Fibroblast of lung (primary cell): ENCODE measurements at regions not wholly inside any gene's neighbourhood (a gene's known extent, or its start where the extent isn't known, plus 50 kb on each side); places are given as distances from the start of the nearest gene placed in this dataset.

Experiments
- DNase-seq, 2 donors: peaks; one replicate each; pipeline versions ENCODE4 v3.0.0 to v3.0.0-alpha.2; 2010; ENCODE audit warnings: low read depth in 2 of 2
- H2AFZ ChIP-seq: 2 replicates; pipeline ENCODE4 v1.5.1; 2012; ENCODE audit warnings: low read length, control low read depth, inconsistent platforms
- H3K27ac ChIP-seq: 2 replicates; pipeline ENCODE4 v1.5.1; 2011; ENCODE audit warnings: low read length, control low read depth; ENCODE audit not compliant: insufficient read depth
- H3K27me3 ChIP-seq: 2 replicates; pipeline ENCODE4 v1.5.1; 2011; ENCODE audit warnings: mild to moderate bottlenecking, low read length; ENCODE audit not compliant: control insufficient read depth, insufficient read depth
- H3K36me3 ChIP-seq: 2 replicates; pipeline ENCODE4 v1.5.1; 2011; ENCODE audit warnings: low read length; ENCODE audit not compliant: control insufficient read depth, insufficient read depth
- H3K4me1 ChIP-seq: 2 replicates; pipeline ENCODE4 v1.5.1; 2011; ENCODE audit warnings: low read length; ENCODE audit not compliant: control insufficient read depth, insufficient read depth; ENCODE audit errors: extremely low read depth
- H3K4me2 ChIP-seq: 2 replicates; pipeline ENCODE4 v1.5.1; 2011; ENCODE audit warnings: low read length, control low read depth; ENCODE audit not compliant: insufficient read depth; ENCODE audit errors: extremely low read depth
- H3K4me3 ChIP-seq, 4 experiments: fragments of 200-600 bp in 1 of 4; sonication (generic) in 1 of 4; replicated peaks in 1 of 4; 2 replicates each; pipeline ENCODE4 v1.5.1; 2011 to 2016; ENCODE audit warnings: low read length in 4 of 4, low read depth in 3 of 4, mild to moderate bottlenecking in 3 of 4, control low read depth in 2 of 4, inconsistent platforms in 1 of 4, mixed read lengths in 1 of 4; ENCODE audit not compliant: insufficient read depth in 1 of 4; ENCODE audit errors: control extremely low read depth in 1 of 4
- H3K79me2 ChIP-seq: 2 replicates; pipeline ENCODE4 v1.5.1; 2012; ENCODE audit warnings: mild to moderate bottlenecking, low read length, inconsistent platforms; ENCODE audit not compliant: control insufficient read depth, insufficient read depth
- H3K9ac ChIP-seq: 2 replicates; pipeline ENCODE4 v1.5.1; 2011; ENCODE audit warnings: mild to moderate bottlenecking, low read length, control low read depth; ENCODE audit not compliant: insufficient read depth
- H3K9me3 ChIP-seq: 2 replicates; pipeline ENCODE4 v1.5.1; 2012; ENCODE audit warnings: low read depth, low read length; ENCODE audit not compliant: control insufficient read depth, insufficient read depth
- H4K20me1 ChIP-seq: 2 replicates; pipeline ENCODE4 v1.5.1; 2011; ENCODE audit warnings: low read length; ENCODE audit not compliant: control insufficient read depth, insufficient read depth; ENCODE audit errors: extremely low read depth
- EZH2 ChIP-seq: IDR thresholded peaks from 2 replicates; pipeline ENCODE4 v1.5.1; 2012; ENCODE audit warnings: low read length, control low read depth, mild to moderate bottlenecking; ENCODE audit errors: missing control alignments
- TF ChIP-seq, protein P1 (sequence below), 2 donors: IDR thresholded peaks in 1 of 2; conservative IDR thresholded peaks in 1 of 2; 1 replicate in 1 of 2; 2 replicates in 1 of 2; pipeline ENCODE4 v1.5.1; 2011 to 2012; ENCODE audit warnings: low read length in 2 of 2, control low read depth in 1 of 2, inconsistent platforms in 1 of 2, low read depth in 1 of 2, mild to moderate bottlenecking in 1 of 2

DNA sequence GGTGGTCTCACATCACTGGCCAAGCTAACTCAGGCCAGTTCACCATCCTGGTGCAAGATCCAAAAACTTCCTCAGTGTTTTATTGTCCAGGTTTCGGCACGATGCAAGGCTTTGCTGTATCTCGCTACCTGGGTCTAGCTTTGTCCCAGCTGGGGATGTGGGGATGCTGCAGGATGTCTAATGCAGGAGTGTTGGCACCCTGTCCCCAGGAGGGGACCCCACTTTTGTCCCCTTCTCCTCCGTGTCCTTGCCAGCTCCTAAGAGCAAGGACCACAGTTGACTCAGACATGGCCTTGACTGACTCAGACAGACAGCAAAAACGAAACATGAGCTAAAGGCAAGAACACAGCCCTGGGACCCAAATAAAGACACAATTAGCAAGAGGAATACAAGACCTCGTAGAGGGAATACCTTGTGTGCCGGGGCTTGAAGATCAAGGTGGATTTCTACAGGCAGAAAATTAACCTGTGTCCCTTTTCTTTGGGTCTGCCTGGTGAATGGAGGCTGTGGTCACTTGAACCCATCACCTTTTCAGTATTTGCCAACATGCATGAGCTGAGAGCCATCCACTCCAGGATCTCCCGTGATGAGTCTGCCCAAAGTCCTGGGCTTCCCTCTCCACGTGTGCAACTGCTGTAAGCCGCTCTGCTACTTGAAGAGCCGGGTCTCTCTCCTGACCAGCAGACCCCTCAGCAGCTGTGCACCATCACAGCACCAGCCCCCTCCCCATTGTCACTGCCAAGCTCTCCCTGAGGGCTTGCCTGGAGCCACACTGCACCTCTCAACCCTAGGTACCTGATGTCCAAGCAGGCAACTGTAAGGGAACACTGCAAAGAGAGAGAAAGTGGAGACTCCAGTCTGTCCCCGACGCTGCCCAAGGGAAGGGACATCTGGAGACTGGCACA, 149.5 kb upstream of the ZNF507 start:
- no peaks in the 10 kb centered on the region for H4K20me1 ChIP-seq
- no peak overlapping the region for H3K4me3 ChIP-seq
- no peak for DNase-seq
- no peaks in the 10 kb centered on the region for H3K9me3 ChIP-seq
- no peak overlapping the region for H3K27ac ChIP-seq
- TF ChIP-seq EZH2, result no peak
- TF ChIP-seq, protein P1, sequence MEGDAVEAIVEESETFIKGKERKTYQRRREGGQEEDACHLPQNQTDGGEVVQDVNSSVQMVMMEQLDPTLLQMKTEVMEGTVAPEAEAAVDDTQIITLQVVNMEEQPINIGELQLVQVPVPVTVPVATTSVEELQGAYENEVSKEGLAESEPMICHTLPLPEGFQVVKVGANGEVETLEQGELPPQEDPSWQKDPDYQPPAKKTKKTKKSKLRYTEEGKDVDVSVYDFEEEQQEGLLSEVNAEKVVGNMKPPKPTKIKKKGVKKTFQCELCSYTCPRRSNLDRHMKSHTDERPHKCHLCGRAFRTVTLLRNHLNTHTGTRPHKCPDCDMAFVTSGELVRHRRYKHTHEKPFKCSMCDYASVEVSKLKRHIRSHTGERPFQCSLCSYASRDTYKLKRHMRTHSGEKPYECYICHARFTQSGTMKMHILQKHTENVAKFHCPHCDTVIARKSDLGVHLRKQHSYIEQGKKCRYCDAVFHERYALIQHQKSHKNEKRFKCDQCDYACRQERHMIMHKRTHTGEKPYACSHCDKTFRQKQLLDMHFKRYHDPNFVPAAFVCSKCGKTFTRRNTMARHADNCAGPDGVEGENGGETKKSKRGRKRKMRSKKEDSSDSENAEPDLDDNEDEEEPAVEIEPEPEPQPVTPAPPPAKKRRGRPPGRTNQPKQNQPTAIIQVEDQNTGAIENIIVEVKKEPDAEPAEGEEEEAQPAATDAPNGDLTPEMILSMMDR (conservative IDR thresholded peaks at IDR 0.05 in 1 of 2, IDR thresholded peaks at IDR 0.05 in 1 of 2; ENCODE audit: low read depth in 1 of 2, low read length in 2 of 2), result no peak
- no peaks in the 10 kb centered on the region for H3K79me2 ChIP-seq
- no peak overlapping the region for H3K4me2 ChIP-seq
- H3K36me3 ChIP-seq, result no peaks in the 10 kb centered on the region
- no peak overlapping the region for H3K9ac ChIP-seq
- no peaks in the 10 kb centered on the region for H3K27me3 ChIP-seq
- H2AFZ ChIP-seq, result no peak overlapping the region
- H3K4me1 ChIP-seq, result no peaks in the 10 kb centered on the region

DNA sequence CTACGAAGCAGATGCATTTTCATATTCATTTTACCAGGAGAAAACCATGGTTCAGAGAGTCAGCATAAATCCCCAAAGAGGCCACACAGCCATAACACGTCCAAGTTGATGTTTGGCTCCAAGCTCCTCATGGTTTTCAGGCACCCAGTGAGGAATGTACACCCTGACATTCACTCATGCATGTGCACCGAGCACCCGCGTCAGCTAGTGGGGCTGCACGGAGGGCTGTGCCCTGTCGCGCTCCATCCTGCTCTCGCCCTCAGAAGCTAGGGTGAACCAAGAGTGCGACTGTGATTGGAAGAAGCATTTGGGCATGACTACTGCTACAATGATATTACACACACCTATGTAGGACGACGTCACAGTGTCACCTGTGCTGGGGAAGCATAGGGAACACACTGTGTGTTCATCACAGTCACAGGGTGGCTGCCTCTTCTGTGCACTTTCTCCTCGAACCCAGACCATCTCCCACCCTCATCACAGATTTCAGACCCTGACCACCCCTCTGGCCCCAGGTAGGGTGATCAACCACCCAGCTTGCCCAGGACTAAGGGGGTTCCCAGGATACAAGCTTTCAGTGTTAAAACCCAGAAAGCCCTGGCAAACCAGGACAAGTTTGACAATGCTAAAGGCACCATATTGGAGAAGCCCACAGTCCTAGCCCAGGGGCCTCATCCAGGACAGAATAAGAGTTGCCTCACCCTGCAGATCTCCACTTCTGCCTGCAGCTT, 148.6 kb upstream of the ZNF507 start:
- no peak for DNase-seq
- no peak overlapping the region for H3K27ac ChIP-seq
- H3K9me3 ChIP-seq, result no peaks in the 10 kb centered on the region
- no peaks in the 10 kb centered on the region for H4K20me1 ChIP-seq
- no peaks in the 10 kb centered on the region for H3K79me2 ChIP-seq
- TF ChIP-seq EZH2, result no peak
- no peak overlapping the region for H3K9ac ChIP-seq
- no peak overlapping the region for H2AFZ ChIP-seq
- no peaks in the 10 kb centered on the region for H3K4me1 ChIP-seq
- no peaks in the 10 kb centered on the region for H3K27me3 ChIP-seq
- H3K4me2 ChIP-seq, result no peak overlapping the region
- H3K36me3 ChIP-seq, result no peaks in the 10 kb centered on the region
- no peak overlapping the region for H3K4me3 ChIP-seq

DNA sequence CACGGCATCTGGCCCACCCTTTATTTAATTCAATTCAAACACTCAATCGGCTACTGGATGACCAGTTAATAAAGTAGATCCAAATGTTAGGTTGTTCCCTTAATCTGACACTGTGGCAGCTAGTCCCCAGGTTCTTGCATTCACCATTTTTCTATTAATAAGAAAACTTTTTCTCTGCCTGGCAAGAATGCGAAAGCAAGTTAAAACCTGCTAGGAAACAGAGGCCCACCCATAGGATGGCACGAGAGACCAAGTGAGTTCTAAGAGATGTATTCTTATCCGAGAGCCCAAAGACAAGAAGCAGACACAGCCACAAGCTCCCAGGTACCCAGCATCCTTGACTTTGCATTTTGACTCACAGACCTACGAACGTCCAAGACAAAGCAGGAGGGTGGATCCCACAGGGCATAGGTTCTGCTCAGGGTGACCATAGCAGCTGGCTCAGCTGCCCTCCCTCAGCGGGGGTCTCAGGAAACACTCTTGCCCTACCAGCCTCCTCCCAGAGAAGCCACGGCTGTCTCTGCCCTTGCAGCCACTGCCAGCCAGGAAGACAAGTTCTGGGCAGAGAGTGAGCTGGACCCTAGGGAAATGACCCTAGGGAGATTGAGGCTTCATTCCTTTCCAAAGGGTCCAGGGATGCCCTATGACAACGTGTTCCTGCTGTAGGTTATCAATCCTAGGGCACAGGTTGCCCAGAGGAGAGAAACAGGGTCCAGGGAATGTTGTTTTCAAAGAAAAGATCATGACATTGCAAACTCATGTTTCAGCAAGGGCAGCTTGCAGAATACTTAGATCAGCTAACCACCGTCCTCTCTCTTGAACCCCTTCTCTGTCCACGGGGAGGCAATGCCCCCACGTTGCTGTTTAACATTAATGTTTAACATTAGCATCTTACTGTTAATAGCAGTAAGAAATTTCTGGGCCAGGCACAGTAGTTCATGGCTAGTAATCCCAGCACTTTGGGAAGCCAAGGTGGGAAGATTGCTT, 147.2 kb upstream of the ZNF507 start:
- no peaks in the 10 kb centered on the region for H4K20me1 ChIP-seq
- H3K27ac ChIP-seq, result no peak overlapping the region
- no peaks in the 10 kb centered on the region for H3K36me3 ChIP-seq
- H3K79me2 ChIP-seq, result no peaks in the 10 kb centered on the region
- no peak overlapping the region for H3K9ac ChIP-seq
- H3K27me3 ChIP-seq, result no peaks in the 10 kb centered on the region
- H3K4me1 ChIP-seq, result no peaks in the 10 kb centered on the region
- TF ChIP-seq, protein P1 (conservative IDR thresholded peaks at IDR 0.05 in 1 of 2, IDR thresholded peaks at IDR 0.05 in 1 of 2; ENCODE audit: low read depth in 1 of 2, low read length in 2 of 2), result no peak
- no peak for TF ChIP-seq EZH2
- no peak overlapping the region for H3K4me3 ChIP-seq
- no peak for DNase-seq
- H3K9me3 ChIP-seq, result no peaks in the 10 kb centered on the region
- H3K4me2 ChIP-seq, result no peak overlapping the region
- no peak overlapping the region for H2AFZ ChIP-seq
